IMR-90 (cell line): ENCODE measurements at regions not wholly inside any gene's neighbourhood (a gene's known extent, or its start where the extent isn't known, plus 50 kb on each side); places are given as distances from the start of the nearest gene placed in this dataset.

Experiments used
- ATAC-seq: fragments of 200-7000 bp; cut with Tn5 transposase; 2 replicates; pipeline ENCODE4 v1.9.1; 2020; ENCODE audit warnings: low read depth, mild to moderate bottlenecking, moderate library complexity
- BruUV-seq: library from RNA; stranded (reverse); fragments of 400-500 nt; replicated peaks from 2 replicates; lab custom pipeline; 2021; lab: Mats Ljungman, UMichigan
- CTCF ChIA-PET: fragments of 300-600 bp; formaldehyde crosslinking; extraction: SDS; loops from one replicate; lab custom pipeline; 2021; ENCODE audit warnings: antibody characterized with exemption; lab: Yijun Ruan, JAX
- POLR2A ChIA-PET: fragments of 300-600 bp; sonication (Branson Sonifier 250); formaldehyde crosslinking; loops from one replicate; lab custom pipeline; 2022; ENCODE audit warnings: antibody characterized with exemption; ENCODE audit not compliant: unreplicated experiment; lab: Charles Lee
- DNase-seq: peaks from one replicate; pipeline ENCODE4 v3.0.0; 2013
- H2AFZ ChIP-seq: replicated peaks from 2 replicates; pipeline ENCODE3; 2013; ENCODE audit warnings: low read length, mild to moderate bottlenecking; ENCODE audit not compliant: poor library complexity
- H2AK5ac ChIP-seq: 2 replicates; pipeline ENCODE4 v1.6.1; 2013; ENCODE audit warnings: low read depth, low read length, inconsistent platforms
- H2AK9ac ChIP-seq: replicated peaks from 2 replicates; pipeline ENCODE3; 2013; ENCODE audit warnings: mild to moderate bottlenecking, low read depth, low read length, moderate library complexity; ENCODE audit not compliant: poor library complexity
- H2BK120ac ChIP-seq: 2 replicates; pipeline ENCODE4 v1.6.1; 2013; ENCODE audit warnings: low read depth, low read length, inconsistent platforms
- H2BK15ac ChIP-seq: 3 replicates; pipeline ENCODE4 v1.6.1; 2013; ENCODE audit warnings: low read depth, low read length, inconsistent platforms
- H2BK20ac ChIP-seq: 2 replicates; pipeline ENCODE4 v1.6.1; 2013; ENCODE audit warnings: low read depth, mild to moderate bottlenecking, inconsistent platforms, low read length, moderate library complexity
- H2BK5ac ChIP-seq: 2 replicates; pipeline ENCODE4 v1.6.1; 2013; ENCODE audit warnings: mild to moderate bottlenecking, low read depth, low read length, inconsistent platforms; ENCODE audit not compliant: poor library complexity, severe bottlenecking
- H3K14ac ChIP-seq: replicated peaks from 2 replicates; pipeline ENCODE4 v1.6.1; 2013; ENCODE audit warnings: low read depth, low read length, inconsistent platforms
- H3K18ac ChIP-seq: 2 replicates; pipeline ENCODE4 v1.6.1; 2013; ENCODE audit warnings: low read depth, low read length, control low read depth
- H3K23ac ChIP-seq: 2 replicates; pipeline ENCODE4 v1.6.1; 2013; ENCODE audit warnings: low read depth, low read length, inconsistent platforms
- H3K27ac ChIP-seq: 2 replicates; pipeline ENCODE4 v1.5.1; 2013; ENCODE audit warnings: mild to moderate bottlenecking, control low read depth, low read length; ENCODE audit not compliant: insufficient read depth
- H3K27me3 ChIP-seq: 2 replicates; pipeline ENCODE4 v1.6.1; 2013; ENCODE audit warnings: low read length; ENCODE audit not compliant: control insufficient read depth, insufficient read depth
- H3K36me3 ChIP-seq: 2 replicates; pipeline ENCODE4 v1.6.1; 2013; ENCODE audit warnings: low read length, mixed read lengths; ENCODE audit not compliant: control insufficient read depth, insufficient read depth
- H3K4ac ChIP-seq: 2 replicates; pipeline ENCODE4 v1.6.1; 2013; ENCODE audit warnings: low read depth, low read length, inconsistent platforms
- H3K4me1 ChIP-seq: 2 replicates; pipeline ENCODE4 v1.6.1; 2013; ENCODE audit warnings: low read length, mixed read lengths; ENCODE audit not compliant: control insufficient read depth, insufficient read depth
- H3K4me2 ChIP-seq: 2 replicates; pipeline ENCODE4 v1.6.1; 2013; ENCODE audit warnings: low read depth, mild to moderate bottlenecking, control low read depth, low read length, moderate library complexity
- H3K4me3 ChIP-seq: 2 replicates; pipeline ENCODE4 v1.5.1; 2013; ENCODE audit warnings: low read depth, mild to moderate bottlenecking, control low read depth, low read length, moderate library complexity; ENCODE audit not compliant: insufficient read depth
- H3K56ac ChIP-seq: 2 replicates; pipeline ENCODE4 v1.6.1; 2013; ENCODE audit warnings: low read length, inconsistent platforms; ENCODE audit not compliant: insufficient read depth; ENCODE audit errors: extremely low read depth
- H3K79me1 ChIP-seq, 2 experiments: 2 replicates each; pipeline ENCODE4 v1.6.1; 2013; ENCODE audit warnings: low read length in 2 of 2, inconsistent platforms in 1 of 2, low read depth in 1 of 2
- H3K9ac ChIP-seq: 2 replicates; pipeline ENCODE4 v1.6.1; 2013; ENCODE audit warnings: low read depth, low read length, control low read depth
- H3K9me1 ChIP-seq: 2 replicates; pipeline ENCODE4 v1.6.1; 2013; ENCODE audit warnings: low read length, inconsistent platforms; ENCODE audit not compliant: insufficient read depth
- H3K9me3 ChIP-seq: 2 replicates; pipeline ENCODE4 v1.6.1; 2013; ENCODE audit warnings: low read length; ENCODE audit not compliant: control insufficient read depth, insufficient read depth
- H4K20me1 ChIP-seq: 2 replicates; pipeline ENCODE4 v1.6.1; 2013; ENCODE audit warnings: low read length, inconsistent platforms; ENCODE audit not compliant: insufficient read depth
- H4K5ac ChIP-seq: 2 replicates; pipeline ENCODE4 v1.6.1; 2013; ENCODE audit warnings: mild to moderate bottlenecking, low read depth, low read length, control low read depth
- H4K8ac ChIP-seq, 2 experiments: 2 replicates each; pipeline ENCODE4 v1.6.1; 2013; ENCODE audit warnings: low read depth in 2 of 2, low read length in 2 of 2, control low read depth in 1 of 2, inconsistent platforms in 1 of 2
- H4K91ac ChIP-seq: 2 replicates; pipeline ENCODE4 v1.6.1; 2013; ENCODE audit warnings: low read depth, low read length, inconsistent platforms; ENCODE audit not compliant: insufficient read depth
- CTCF ChIP-seq: conservative IDR thresholded peaks from 2 replicates; pipeline ENCODE4 v1.5.1; 2012; ENCODE audit warnings: mild to moderate bottlenecking, low read depth, low read length, improper control_type of control experiment
- MAFK ChIP-seq: IDR thresholded peaks from 2 replicates; pipeline ENCODE4 v1.6.1; 2012; ENCODE audit warnings: low read depth, low read length, improper control_type of control experiment
- POLR2A ChIP-seq: IDR thresholded peaks from 2 replicates; pipeline ENCODE4 v1.6.1; 2012; ENCODE audit warnings: mild to moderate bottlenecking, low read depth, low read length
- RAD21 ChIP-seq: IDR thresholded peaks from 2 replicates; pipeline ENCODE4 v1.6.1; 2012; ENCODE audit warnings: low read length, improper control_type of control experiment
- SMC3 ChIP-seq: fragments of 150-350 bp; IDR thresholded peaks from 2 replicates; pipeline ENCODE4 v1.6.1; 2016; ENCODE audit warnings: low read depth, mild to moderate bottlenecking, antibody characterized with exemption, low read length, moderate library complexity
- WGBS, 2 experiments: methylation state at CpG; one replicate each; pipeline versions ENCODE4 v1.1.5 to v1.1.7; 2013; ENCODE audit warnings: missing lambda C conversion rate in 2 of 2; ENCODE audit not compliant: insufficient read length in 1 of 2; ENCODE audit errors: extremely low coverage in 2 of 2; 5-methylcytosine and 5-hydroxymethylcytosine counted together
- dilution Hi-C: fragments of 300-500 bp; cut with HindIII; formaldehyde crosslinking; loops from one replicate; pipeline ENCODE4 v1.14.3; 2018; ENCODE audit warnings: low sequenced_read_pairs; ENCODE audit not compliant: unreplicated experiment
- in situ Hi-C: fragments of 300-500 bp; cut with MboI; formaldehyde crosslinking; loops from 3 replicates; pipeline ENCODE4 v1.14.3; 2019; ENCODE audit warnings: low sequenced_read_pairs, inconsistent platforms, mixed read lengths
- intact Hi-C: fragments of 100-400 bp; cut with micrococcal nuclease; formaldehyde crosslinking; loops from 2 replicates; pipeline ENCODE4 v1.10.0; 2022

DNA sequence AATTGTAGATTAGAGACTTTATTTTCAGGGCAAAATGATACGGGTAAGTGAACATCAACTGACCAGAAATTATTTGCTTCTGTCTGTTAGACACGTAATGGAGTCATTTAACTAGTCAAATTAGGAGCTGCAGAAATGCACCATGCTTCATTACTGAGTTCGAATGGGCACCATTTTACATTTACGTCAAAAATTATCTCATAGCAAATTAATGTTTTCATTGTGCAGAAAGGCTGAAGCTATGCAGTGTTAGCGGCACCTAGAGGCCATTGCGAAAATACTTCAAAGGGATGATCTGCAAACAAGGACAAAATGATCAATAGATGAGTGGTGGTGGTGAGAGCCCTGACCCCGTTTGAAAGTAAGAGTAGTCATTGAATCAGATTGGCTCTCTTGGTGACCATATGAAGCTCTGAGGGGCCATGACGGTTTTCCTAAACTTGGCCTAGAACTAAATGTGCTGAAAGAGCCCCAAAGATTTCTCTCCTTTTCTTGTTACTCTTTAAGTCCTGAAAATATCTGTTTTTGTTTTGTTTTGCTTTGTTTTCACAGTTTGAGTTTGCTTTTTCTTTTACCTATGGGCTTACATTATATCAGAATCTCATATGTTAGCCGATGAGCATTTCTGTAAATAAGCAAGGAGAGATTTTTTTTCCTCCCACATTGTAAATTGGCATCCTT is 277.9 kb downstream of the ZNF536 start:
- no peaks in the 10 kb centered on the region for H3K9me1 ChIP-seq
- H3K56ac ChIP-seq: no peak overlapping the region
- DNase-seq (peak; percentile 51), ATAC-seq (peak; percentile 71)
- no peak overlapping the region for H2BK120ac ChIP-seq
- no peak overlapping the region for H2BK15ac ChIP-seq
- TF ChIP-seq POLR2A (no peak), RAD21 (peak; percentile 82), MAFK (no peak), CTCF (peak; percentile 83), SMC3 (peak; percentile 67)
- H3K36me3 ChIP-seq: no peaks in the 10 kb centered on the region
- H3K18ac ChIP-seq: no peak overlapping the region
- no peak overlapping the region for H3K14ac ChIP-seq
- H3K27ac ChIP-seq: no peak overlapping the region
- H2BK20ac ChIP-seq: no peak overlapping the region
- no peaks in the 10 kb centered on the region for H3K4me1 ChIP-seq
- H3K4ac ChIP-seq: no peak overlapping the region
- H3K4me2 ChIP-seq: no peak overlapping the region
- H3K23ac ChIP-seq: no peak overlapping the region
- H3K9me3 ChIP-seq: no peaks in the 10 kb centered on the region
- no peak overlapping the region for H3K9ac ChIP-seq
- dilution Hi-C loops: no loop called here
- H2AK5ac ChIP-seq: no peak overlapping the region
- intact Hi-C loops: loop anchor here (1.0 to 10.0 kb wide), 6 partner anchors 425 to 920 kb away; no protein-coding TSS in a partner anchor
- no peak overlapping the region for H4K91ac ChIP-seq
- no peak overlapping the region for H2AFZ ChIP-seq
- no peak overlapping the region for H3K4me3 ChIP-seq
- no peak overlapping the region for H4K5ac ChIP-seq
- H3K79me1 ChIP-seq: no peaks in the 10 kb centered on the region
- no peak overlapping the region for H4K8ac ChIP-seq
- CTCF ChIA-PET: interaction anchor here (0.5 to 1.2 kb wide), 8 partner anchors 8 to 1911 kb away, joined by 3 to 6 read pairs (median 4); no protein-coding TSS in a partner anchor
- in situ Hi-C loops: loop anchor here (10.0 to 25.0 kb wide), 3 partner anchors 763 to 1912 kb away; no protein-coding TSS in a partner anchor
- no TSS peak for BruUV-seq
- POLR2A ChIA-PET: interaction anchor here (0.7 kb wide), 1 partner anchor 336 kb away, joined by 3 read pairs; no protein-coding TSS in a partner anchor
- 0% methylated on average over 2 of the region's 9 CpGs; no CpG with 5 or more reads in 1 of the 2 experiments for WGBS, 2 experiments
- H4K20me1 ChIP-seq: no peaks in the 10 kb centered on the region
- no peak overlapping the region for H2BK5ac ChIP-seq
- H3K27me3 ChIP-seq: no peaks in the 10 kb centered on the region
- no peak overlapping the region for H2AK9ac ChIP-seq
